Dermis microvascular lymphatic vessel endothelial cell (primary cell): ENCODE measurements at regions not wholly inside any gene's neighbourhood (a gene's known extent, or its start where the extent isn't known, plus 50 kb on each side); places are given as distances from the start of the nearest gene placed in this dataset.
A peak's percentile ranks its signal among the peaks of the same experiment; 100 is the strongest.
"Not testable (repeated sequence)": the region's sequence is repeated elsewhere in the genome, so short reads cannot be mapped to it uniquely, and the experiment has no call there.

Experiments used
- DNase-seq, 2 donors: peaks; one replicate each; pipeline versions ENCODE4 v3.0.0 to v3.0.0-alpha.2; 2010; ENCODE audit warnings: low read depth in 2 of 2

DNA sequence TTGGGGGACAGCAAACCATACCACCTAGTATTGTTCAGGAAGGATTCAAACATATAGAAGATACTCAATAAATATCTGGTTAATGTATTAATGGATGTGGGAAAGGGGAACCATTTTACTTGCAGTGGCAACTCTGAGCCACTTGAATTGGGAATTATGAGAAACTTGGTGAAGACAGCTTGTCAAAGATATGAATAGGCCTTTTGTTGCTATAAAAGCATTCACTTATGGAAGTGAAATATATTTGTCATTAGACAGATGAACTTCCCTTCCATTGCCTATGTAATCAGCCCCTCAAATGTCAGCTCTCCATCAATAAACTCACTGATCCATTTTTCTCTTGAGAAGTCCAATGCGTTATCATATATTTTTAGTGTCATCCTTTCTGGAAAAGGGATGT lies 56.1 kb downstream of the GPR85 start:
- DNase-seq = no peak

DNA sequence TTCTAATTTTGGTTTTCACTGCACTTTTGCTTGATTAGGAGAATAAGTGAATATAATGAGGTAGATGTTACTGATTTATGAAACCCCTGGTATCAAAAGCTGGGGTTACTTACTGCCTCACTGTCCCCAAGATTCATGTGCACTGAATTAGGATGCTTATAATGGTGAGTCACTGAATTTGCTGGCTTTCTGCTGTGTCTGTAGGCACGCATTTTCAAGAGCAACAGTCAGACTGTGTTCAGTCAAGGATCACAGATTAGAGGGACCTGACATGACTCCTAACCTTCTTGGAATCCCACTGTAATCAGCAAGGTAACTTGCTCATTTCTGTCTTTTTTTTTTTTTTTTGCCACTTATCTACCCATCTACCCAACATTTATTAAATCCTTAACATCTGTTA lies 59.7 kb downstream of the GPR85 start:
- no peak for DNase-seq

DNA sequence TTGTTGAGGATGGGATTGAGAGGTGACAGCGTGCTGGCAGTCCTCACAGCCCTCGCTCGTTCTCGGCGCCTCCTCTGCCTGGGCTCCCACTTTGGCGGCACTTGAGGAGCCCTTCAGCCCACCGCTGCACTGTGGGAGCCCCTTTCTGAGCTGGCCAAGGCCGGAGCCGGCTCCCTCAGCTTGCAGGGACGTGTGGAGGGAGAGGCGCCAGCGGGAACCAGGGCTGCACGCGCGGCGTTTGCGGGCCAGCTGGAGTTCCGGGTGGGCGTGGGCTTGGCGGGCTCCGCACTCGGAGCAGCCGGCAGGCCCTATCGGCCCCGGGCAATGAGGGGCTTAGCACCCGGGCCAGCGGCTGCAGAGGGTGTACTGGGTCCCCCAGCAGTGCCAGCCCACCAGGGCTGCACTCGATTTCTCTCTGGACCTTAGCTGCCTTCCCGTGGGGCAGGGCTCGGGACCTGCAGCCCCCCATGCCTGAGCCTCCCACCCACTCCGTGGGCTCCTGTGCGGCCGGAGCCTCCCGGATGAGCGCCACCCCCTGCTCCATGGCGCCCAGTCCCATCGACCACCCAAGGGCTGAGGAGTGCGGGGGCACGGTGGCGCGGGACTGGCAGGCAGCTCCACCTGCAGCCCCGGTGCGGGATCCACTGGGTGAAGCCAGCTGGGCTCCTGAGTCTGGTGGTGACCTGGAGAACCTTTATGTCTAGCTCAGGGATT lies 69.3 kb downstream of the GPR85 start:
- not testable (repeated sequence) for DNase-seq

DNA sequence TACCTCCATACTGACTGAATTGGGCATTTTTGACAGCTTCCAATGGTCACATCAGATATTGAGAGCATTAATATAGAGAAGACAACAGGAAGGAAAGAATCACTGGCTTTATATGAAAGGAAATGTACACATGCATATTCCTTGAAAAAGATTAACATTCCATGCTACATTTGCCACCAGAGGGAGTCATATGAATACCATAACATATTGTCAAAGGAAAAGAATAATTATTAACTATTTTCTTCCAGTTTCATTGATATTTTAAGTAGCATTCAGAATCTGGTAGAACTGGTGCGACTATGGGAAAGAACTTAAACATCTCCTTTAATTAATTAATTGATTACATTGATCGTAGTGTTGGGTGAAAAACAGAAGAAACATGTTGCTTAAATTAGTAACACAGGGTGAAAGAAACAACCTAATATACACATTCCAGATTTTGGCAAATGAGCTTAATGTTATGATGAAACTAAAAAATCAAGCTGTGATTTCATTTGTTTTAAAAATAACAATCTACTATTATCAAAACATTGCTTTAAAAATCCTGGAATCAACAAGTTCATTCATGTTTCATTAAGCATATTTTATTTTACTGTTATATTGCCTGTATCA lies 71.5 kb downstream of the GPR85 start:
- peak; percentile 4 to 36 for DNase-seq

DNA sequence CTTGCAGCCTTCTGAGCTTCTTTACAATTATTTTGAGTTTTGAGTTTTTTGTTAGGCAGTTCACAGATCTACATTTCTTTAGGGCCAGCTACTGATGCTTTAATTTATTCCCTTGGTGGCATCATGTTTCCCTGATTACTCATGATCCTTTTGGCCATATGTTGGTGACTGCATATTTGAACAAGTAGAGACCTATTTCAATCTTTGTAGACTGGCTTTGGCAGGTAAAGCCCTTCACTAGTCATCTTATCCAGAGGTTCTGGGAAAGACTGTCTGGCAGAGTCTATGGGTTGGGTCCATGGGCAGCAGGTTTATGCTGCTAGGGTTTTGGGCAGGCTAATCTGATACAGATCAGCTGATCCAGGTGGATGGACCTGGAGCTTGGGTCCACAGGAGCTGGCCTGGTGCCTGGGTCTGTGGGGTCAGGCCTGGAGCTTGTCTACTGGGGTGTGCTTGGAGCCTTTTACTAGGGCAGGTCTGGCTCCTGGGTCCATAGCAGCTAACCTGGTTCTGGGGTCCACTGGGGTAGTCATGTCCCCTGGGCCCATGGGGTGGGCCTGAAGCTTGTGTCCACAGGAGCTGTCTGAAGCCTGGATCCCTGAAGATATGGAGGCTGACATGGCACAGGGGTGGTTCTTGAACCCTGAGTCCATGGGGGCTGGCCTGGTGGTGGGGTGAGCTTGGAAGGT lies 72.7 kb downstream of the GPR85 start:
- no peak for DNase-seq

DNA sequence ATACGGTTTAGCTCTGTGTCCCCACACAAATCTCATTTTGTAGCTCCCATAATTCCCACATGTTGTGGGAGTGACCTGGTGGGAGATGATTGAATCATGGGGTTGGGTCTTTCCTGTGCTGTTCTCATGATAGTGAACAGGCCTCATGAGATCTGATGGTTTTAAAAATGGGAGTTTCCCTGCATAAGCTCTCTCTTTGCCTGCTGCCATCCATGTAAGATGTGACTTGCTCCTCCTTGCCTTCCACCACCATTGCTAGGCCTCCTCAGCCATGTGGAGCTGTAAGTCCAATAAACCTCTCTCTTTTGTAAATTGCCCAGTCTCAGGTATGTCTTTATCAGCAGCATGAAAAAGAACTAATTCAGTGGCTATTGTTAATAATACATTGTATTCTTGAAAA lies 73.8 kb downstream of the GPR85 start:
- DNase-seq = not testable (repeated sequence)

DNA sequence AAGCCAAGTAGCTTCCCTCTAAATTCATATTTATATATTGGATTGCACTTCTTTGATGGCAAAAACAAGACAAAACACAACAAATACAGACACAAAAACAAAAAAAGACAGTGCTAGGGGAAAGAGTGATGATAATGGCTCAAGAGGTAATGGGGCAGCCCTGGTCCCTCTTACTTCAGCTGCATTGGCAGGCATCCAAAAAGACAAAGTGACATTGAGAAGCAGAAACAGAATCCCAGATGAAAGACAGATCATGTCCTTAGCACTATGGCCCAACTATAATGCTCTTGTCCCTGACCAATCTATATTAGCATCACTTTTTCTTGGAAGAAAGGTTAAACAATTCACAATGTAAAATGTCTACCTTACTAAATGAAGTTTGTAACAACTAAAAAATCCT lies 76.2 kb downstream of the GPR85 start:
- no peak for DNase-seq

DNA sequence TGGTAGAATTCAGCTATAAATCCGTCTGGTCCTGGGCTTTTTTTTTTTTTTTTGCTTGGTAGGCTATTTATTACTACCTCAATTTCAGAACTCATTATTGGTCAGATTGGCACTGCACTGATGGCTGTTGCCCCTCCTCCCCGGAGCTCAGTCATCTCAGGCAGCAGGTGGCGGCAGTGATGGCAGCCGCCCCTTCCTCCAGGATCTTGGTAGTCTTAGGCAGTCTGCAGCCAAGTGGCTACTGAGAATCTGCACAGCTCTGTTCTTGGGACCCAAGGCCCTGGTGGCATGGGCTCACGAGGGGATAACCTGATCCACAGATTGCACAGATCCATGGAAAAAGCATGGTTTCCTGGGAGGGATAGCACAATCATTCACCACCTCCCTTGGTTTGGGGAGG lies 77.9 kb downstream of the GPR85 start:
- DNase-seq = no peak

DNA sequence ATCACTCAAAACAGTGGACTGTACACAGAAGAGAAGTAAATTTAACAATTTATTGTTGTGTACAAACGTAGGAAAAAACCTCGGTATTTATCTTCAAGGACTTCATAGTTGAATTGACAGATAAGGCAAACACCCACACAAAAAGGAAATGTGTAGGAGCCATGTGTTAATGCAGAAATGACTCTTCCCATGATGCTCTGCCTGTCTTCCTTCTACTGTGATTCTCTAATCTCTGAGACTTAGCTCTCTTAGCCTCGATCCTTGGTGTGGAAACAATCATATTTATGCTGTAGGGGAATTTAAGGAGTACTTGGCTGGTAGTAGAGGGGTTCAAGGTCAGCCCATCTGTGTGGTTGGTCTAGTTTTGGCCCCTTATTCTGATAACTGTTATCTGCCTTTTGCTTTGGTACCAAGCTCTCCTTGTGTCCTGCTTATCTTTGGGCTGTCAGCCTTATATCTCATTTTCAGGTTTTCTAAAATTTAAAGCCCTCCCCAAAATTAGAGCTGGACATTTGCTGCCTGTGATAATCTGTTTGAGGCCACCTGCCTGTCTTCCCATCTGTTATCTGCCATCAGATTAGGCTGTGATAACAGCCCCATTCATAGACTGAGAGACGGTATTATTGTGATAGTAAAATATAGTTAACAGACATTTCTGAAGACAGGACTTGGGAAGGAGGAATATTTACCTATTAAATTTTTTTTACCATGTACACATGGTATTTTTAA lies 81.7 kb downstream of the GPR85 start:
- DNase-seq = no peak

DNA sequence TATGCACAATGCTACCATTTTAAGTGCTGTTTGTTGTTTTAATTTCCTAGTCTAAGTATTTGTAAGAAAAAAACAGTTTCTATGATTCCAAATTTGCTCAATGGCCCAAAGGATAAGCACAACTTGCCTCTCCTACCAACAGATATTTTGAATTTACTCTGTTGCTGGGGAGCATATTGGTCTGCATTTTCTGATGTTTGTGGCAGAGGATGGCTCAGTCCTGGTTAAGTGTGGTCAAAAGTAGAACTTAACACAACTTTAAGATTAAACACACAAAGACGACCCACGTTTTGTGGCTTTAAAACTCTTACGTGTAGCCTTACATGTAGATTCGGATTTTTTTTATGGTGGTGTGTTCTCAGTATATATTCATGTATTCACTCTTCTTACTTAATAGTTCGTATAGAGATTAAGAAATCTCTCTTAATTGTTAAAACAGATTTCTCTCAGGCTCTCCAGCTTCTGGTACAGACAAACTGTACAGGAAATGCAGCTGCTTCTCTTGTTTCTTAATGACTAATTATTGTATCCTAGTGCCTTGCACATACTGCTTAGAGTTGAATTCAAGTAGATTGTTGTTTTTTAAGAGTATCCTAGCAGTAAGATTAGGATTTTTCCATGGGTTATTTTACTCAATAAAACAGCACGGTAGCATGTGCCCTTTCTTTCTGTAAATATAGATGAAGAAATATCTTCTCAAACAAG lies 86.2 kb downstream of the GPR85 start:
- no peak for DNase-seq

DNA sequence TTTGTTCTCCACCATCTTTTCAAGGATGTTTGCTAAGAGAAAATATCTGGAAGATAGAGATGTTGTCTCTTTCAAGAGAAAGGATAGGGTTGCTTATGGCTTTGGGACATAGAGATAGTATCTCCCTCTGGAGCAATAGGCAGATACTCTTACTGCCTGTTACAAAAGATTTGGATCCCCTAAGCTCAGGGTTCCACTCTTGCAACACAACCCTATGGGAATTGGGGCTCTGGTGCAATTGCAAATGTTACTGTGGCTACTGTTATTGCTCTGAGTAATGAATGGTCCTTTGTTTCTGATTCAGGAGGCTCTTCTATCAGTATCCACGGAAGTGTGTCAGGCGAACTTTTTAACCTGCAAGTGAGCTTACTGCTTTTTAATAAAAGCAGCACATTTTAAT lies 88.8 kb downstream of the GPR85 start:
- DNase-seq = no peak

DNA sequence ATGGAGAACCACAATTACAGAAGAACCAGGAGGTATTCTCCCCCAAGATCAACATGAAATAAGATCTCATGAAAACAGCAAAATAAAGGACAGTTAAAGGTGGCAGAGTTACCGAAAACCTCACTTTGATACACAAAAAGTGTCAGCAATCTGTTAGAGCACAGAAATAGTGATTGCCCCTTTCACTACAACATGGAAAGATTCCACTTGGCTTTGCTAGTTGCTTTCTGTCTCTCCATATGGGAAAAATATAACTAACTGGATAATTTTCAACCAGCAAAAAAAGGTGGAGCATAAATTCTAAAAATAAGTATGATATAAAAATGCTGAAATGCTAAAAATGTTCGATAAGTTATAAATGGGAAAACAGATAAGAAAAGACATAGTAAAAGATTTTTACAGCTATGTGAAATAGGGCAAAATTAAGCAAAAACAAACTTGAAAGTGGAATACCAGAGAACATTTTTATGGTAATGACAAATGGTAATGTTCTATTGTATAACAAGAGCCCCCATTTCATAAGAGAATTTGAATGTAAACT lies 90.2 kb downstream of the GPR85 start:
- no peak for DNase-seq

DNA sequence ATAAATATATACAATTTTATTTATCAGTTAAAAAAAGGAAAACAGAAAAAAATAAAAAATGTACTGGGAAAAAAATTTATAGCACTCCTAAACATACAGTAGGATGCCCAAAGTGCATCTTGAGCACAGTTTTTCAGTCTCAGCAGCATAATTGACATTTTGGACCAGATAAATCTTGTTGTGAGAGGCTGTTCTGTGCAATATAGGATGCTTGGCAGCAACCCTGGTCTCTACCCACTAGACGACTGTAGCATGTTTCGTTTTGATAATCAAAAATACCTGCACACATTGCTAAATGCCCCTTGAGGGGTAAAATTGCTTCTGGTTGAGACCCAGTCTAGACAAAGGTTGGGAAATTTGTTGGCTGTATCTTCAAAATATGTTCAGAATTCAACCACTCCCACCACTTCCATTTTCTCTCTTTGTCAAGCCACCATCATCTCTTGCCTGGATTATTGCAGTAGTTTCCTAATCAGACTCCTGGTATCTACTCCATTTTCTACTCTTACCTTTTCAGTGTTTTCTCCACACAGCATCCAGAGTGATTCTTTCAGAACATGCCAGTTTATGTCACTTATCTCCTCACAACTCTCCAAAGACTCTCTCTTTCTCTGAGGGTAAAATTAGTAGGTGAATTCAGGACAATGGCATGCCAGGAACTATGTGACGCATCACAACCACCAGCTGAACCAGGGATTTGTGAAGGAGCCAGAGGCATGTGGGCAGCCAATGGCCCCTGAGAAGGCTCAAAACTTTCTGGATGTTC lies 91.4 kb downstream of the GPR85 start:
- DNase-seq = no peak

DNA sequence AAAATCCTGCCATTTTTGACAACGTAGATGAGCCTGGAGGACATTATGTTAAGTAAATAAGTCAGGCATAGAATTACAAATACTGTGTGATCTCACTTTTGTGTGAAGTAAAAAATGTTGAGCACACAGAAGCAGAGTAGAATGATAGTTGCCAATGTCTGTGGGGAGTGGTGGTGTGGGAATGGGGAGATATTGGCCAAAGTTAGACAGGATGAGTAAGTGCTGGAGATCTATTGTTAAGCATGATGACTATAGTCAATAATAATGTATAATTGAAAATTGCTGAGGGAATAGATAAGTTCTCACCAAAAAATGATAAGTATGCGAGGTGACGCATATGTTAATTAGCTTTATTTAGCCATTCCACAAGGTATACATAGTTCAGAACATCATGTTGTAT lies 92.0 kb downstream of the GPR85 start:
- no peak for DNase-seq

DNA sequence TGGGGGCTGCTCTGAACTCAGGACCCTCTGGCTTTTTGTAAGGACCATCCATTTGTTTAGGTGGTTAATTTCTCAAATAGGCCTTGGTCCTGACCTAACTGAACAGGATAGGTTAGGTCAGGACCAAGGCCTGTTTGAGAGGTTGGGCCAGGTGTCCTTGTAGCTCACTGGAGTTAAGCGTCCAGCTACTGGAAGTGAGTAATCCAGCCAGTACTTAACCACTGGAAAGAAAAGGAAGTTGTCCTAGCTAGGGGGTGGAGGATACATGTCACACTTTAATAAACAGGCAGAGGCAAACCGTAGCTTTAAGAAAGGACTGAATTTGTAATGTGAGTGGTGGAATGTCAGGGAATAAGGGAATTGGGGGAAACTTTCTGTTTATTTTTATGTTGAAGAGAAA lies 96.0 kb downstream of the GPR85 start:
- DNase-seq = no peak

DNA sequence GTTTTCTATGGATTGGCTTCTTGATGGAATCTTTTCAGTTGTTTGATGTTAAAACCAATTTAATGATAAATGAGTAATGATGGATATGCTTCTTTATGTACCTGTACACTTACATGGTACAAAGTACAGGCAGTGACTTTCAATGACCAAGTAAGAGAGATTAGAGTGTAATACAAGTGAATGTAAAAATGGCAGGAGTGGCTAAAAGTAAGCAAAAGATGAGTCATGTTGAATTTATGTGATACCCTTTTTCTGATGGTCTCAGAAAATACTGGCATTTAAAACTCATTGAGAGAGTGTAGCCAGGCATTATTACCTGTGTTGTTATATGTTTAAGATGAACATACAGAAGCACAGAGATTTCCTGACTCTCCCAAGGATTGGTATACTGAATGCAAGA lies 97.1 kb downstream of the GPR85 start:
- no peak for DNase-seq

DNA sequence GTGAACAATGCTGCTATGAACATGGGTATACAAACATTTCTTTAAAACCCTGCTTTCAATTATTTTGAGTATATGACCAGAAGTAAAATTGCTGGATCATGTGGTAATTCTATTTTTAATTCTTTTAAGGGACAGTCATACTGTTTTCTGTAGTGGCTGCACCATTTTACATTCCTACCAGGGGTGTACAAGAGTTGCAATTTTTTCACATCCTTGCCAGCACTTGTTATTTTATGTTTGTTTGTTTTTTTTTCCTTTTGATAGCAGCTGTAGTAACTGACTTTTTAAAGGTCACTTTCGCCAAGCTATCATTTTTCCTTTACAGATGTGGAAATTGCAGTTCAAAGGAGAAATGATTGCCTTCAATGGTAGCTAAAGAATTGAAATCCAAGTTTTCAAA lies 99.5 kb downstream of the GPR85 start:
- no peak for DNase-seq

DNA sequence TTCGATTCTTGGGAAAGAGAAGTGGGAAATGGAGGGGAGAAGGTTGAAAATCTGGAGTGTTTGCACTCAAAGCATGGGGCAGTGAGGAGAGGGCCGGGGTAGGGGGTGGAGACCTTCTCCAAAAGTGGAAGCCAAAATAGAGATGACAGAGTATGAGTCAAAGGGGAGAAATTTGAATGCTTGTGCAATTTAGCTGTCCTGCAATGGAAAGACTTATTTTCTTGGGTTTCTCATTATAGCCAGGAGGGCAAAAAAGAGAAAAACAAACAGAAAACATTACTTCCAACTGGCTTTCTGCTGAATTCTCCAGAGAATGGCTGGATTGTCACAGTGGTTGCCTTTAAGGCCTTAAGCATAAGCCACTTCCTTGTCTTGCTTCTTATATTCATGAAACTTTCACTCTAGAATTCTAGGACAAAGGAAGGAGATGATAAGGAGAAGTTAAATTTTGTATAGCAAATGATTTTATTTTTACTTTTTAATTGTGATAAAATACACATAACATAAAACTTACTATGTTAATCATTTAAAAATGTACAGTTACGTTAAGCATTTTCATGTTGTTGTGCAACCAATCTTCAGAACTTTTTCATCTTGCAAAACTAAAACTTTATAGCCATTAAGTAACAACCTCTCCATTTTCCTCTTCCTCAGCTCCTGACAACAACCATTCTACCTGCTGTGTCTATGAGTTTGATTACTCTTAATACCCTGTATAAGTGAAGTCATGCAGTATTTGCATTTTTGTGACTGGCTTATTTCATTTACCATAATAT lies 100.2 kb downstream of the GPR85 start:
- DNase-seq = no peak

DNA sequence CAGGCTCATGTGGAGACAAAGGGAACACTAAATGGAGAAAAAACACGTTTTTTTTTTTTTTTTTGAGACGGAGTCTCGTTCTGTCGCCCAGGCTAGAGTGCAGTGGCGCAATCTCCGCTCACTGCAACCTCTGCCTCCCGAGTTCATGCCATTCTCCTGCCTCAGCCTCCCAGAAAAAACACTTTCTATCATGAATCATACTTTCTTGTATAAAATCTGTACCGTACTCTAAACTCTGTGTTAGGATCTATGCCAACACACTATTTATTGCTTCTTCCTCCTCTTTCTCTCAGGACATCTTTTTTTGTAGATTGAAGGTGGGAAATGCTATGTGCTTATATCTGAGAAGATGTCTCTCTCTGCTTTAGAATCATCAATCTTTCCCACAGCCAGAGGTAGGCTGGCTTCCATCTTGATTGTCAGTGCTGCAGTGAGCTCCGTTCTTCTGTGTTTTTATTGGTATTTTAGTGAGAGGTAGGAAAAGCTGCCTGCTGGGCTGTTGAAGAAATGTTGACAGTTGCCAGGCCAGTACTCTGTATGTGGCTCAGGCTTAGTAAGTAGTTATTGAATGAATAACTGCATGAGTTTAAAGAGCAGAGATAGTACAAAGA lies 101.1 kb downstream of the GPR85 start:
- no peak for DNase-seq
